Central memory CD8-positive, alpha-beta T cell (primary cell): ENCODE measurements at regions not wholly inside any gene's neighbourhood (a gene's known extent, or its start where the extent isn't known, plus 50 kb on each side); places are given as distances from the start of the nearest gene placed in this dataset.

Source experiments
- ATAC-seq: fragments of 150-1000 bp; cut with Tn5 transposase; replicated peaks from 2 replicates; pipeline ENCODE4 v1.10.0; 2022; ENCODE audit warnings: mild to moderate bottlenecking, moderate FRiP score, moderate number of reproducible peaks; ENCODE audit not compliant: poor library complexity, severe bottlenecking; ENCODE audit errors: extremely low read depth
- DNase-seq, 2 donors: peaks; one replicate each; pipeline ENCODE4 v3.0.0; 2021; ENCODE audit warnings: low spot score in 2 of 2
- H3K27ac Mint-ChIP-seq: one replicate; pipeline ENCODE4 v1.8.0; 2022; ENCODE audit warnings: low read depth, mild to moderate bottlenecking, moderate library complexity, mixed read lengths
- H3K27me3 Mint-ChIP-seq: one replicate; pipeline ENCODE4 v1.8.0; 2022; ENCODE audit warnings: mixed read lengths
- H3K36me3 Mint-ChIP-seq: one replicate; pipeline ENCODE4 v1.8.0; 2022; ENCODE audit warnings: mild to moderate bottlenecking, moderate library complexity, mixed read lengths; ENCODE audit not compliant: insufficient read depth
- H3K4me1 Mint-ChIP-seq: one replicate; pipeline ENCODE4 v1.8.0; 2022; ENCODE audit warnings: mixed read lengths
- H3K4me3 Mint-ChIP-seq: one replicate; pipeline ENCODE4 v1.8.0; 2022; ENCODE audit warnings: mild to moderate bottlenecking, moderate library complexity, mixed read lengths
- H3K9me3 Mint-ChIP-seq: one replicate; pipeline ENCODE4 v1.8.0; 2022; ENCODE audit warnings: mixed read lengths

GRCh38 chr2:146173934-146174333 lies 1654.0 kb upstream of the ZEB2 start:
- no peak overlapping the region for H3K4me3 Mint-ChIP-seq
- H3K27me3 Mint-ChIP-seq, result no peaks in the 10 kb centered on the region
- no peaks in the 10 kb centered on the region for H3K36me3 Mint-ChIP-seq
- DNase-seq (no peak), ATAC-seq (no peak)
- H3K27ac Mint-ChIP-seq, result no peak overlapping the region
- no peaks in the 10 kb centered on the region for H3K4me1 Mint-ChIP-seq
- H3K9me3 Mint-ChIP-seq, result peaks cover 6% of the 10 kb centered on the region

- Mint-ChIP-seq H3K4me1 (no peaks in the 10 kb centered on the region), H3K36me3 (no peaks in the 10 kb centered on the region)
These were observed 1641.5 kb upstream of the ZEB2 start for GRCh38 chr2:146161256-146161882.

GRCh38 chr2:146158072-146158674 lies 1638.3 kb upstream of the ZEB2 start:
- H3K4me1 Mint-ChIP-seq, result no peaks in the 10 kb centered on the region
- no peak overlapping the region for H3K4me3 Mint-ChIP-seq
- H3K9me3 Mint-ChIP-seq, result no peaks in the 10 kb centered on the region
- H3K27me3 Mint-ChIP-seq, result no peaks in the 10 kb centered on the region
- no peaks in the 10 kb centered on the region for H3K36me3 Mint-ChIP-seq
- H3K27ac Mint-ChIP-seq, result no peak overlapping the region
- no peak for DNase-seq
- no peak for ATAC-seq

More at GRCh38 chr2:146161256-146161882, 1641.5 kb upstream of the ZEB2 start:
- DNase-seq (no peak), ATAC-seq (no peak)
- Mint-ChIP-seq H3K4me3 (no peak overlapping the region), H3K9me3 (no peaks in the 10 kb centered on the region), H3K27me3 (no peaks in the 10 kb centered on the region), H3K27ac (no peak overlapping the region)

- ATAC-seq (no peak), DNase-seq (no peak)
- no peaks in the 10 kb centered on the region for H3K36me3 Mint-ChIP-seq
- H3K9me3 Mint-ChIP-seq, result peaks cover 16% of the 10 kb centered on the region
- no peak overlapping the region for H3K4me3 Mint-ChIP-seq
- H3K4me1 Mint-ChIP-seq, result no peaks in the 10 kb centered on the region
- no peak overlapping the region for H3K27ac Mint-ChIP-seq
- H3K27me3 Mint-ChIP-seq, result no peaks in the 10 kb centered on the region
These were observed 1627.6 kb upstream of the ZEB2 start for GRCh38 chr2:146147448-146148012.

GRCh38 chr2:146143971-146144370 lies 1624.1 kb upstream of the ZEB2 start:
- Mint-ChIP-seq H3K4me1 (no peaks in the 10 kb centered on the region), H3K27ac (no peak overlapping the region), H3K36me3 (no peaks in the 10 kb centered on the region), H3K4me3 (no peak overlapping the region), H3K27me3 (no peaks in the 10 kb centered on the region), H3K9me3 (peaks cover 16% of the 10 kb centered on the region)
- no peak for ATAC-seq
- no peak for DNase-seq

- H3K27me3 Mint-ChIP-seq, result no peaks in the 10 kb centered on the region
- DNase-seq (no peak), ATAC-seq (no peak)
- H3K27ac Mint-ChIP-seq, result no peak overlapping the region
- no peak overlapping the region for H3K4me3 Mint-ChIP-seq
- H3K4me1 Mint-ChIP-seq, result no peaks in the 10 kb centered on the region
- peaks cover 5% of the 10 kb centered on the region for H3K9me3 Mint-ChIP-seq
- no peaks in the 10 kb centered on the region for H3K36me3 Mint-ChIP-seq
These were observed 1618.9 kb upstream of the ZEB2 start for GRCh38 chr2:146138820-146139219.

- Mint-ChIP-seq H3K27me3 (no peaks in the 10 kb centered on the region), H3K9me3 (peaks cover 17% of the 10 kb centered on the region), H3K36me3 (no peaks in the 10 kb centered on the region), H3K27ac (no peak overlapping the region), H3K4me1 (no peaks in the 10 kb centered on the region), H3K4me3 (no peak overlapping the region)
- DNase-seq, result no peak
- ATAC-seq, result no peak
These were observed 1615.3 kb upstream of the ZEB2 start for GRCh38 chr2:146135245-146135644.

GRCh38 chr2:146131785-146132184 lies 1611.9 kb upstream of the ZEB2 start:
- no peaks in the 10 kb centered on the region for H3K4me1 Mint-ChIP-seq
- no peaks in the 10 kb centered on the region for H3K36me3 Mint-ChIP-seq
- DNase-seq (no peak), ATAC-seq (no peak)
- H3K9me3 Mint-ChIP-seq, result peaks cover 17% of the 10 kb centered on the region
- H3K27me3 Mint-ChIP-seq, result no peaks in the 10 kb centered on the region
- H3K4me3 Mint-ChIP-seq, result no peak overlapping the region
- no peak overlapping the region for H3K27ac Mint-ChIP-seq

GRCh38 chr2:146131048-146131447 lies 1611.1 kb upstream of the ZEB2 start:
- Mint-ChIP-seq H3K27ac (no peak overlapping the region), H3K4me1 (no peaks in the 10 kb centered on the region), H3K4me3 (no peak overlapping the region), H3K36me3 (no peaks in the 10 kb centered on the region), H3K9me3 (peaks cover 22% of the 10 kb centered on the region), H3K27me3 (no peaks in the 10 kb centered on the region)
- ATAC-seq (no peak), DNase-seq (no peak)

GRCh38 chr2:146130290-146130689 lies 1610.4 kb upstream of the ZEB2 start:
- Mint-ChIP-seq H3K9me3 (peaks cover 23% of the 10 kb centered on the region), H3K4me3 (no peak overlapping the region), H3K27me3 (no peaks in the 10 kb centered on the region), H3K4me1 (no peaks in the 10 kb centered on the region), H3K27ac (no peak overlapping the region), H3K36me3 (no peaks in the 10 kb centered on the region)
- ATAC-seq, result no peak
- DNase-seq, result no peak

- peaks cover 23% of the 10 kb centered on the region for H3K9me3 Mint-ChIP-seq
- no peak overlapping the region for H3K4me3 Mint-ChIP-seq
- no peak for ATAC-seq
- H3K36me3 Mint-ChIP-seq, result no peaks in the 10 kb centered on the region
- H3K27ac Mint-ChIP-seq, result no peak overlapping the region
- DNase-seq, result no peak
- no peaks in the 10 kb centered on the region for H3K27me3 Mint-ChIP-seq
- H3K4me1 Mint-ChIP-seq, result no peaks in the 10 kb centered on the region
These were observed 1609.3 kb upstream of the ZEB2 start for GRCh38 chr2:146129231-146129630.

GRCh38 chr2:146128216-146128615 lies 1608.3 kb upstream of the ZEB2 start:
- Mint-ChIP-seq H3K27me3 (no peaks in the 10 kb centered on the region), H3K4me1 (no peaks in the 10 kb centered on the region), H3K4me3 (no peak overlapping the region), H3K36me3 (no peaks in the 10 kb centered on the region), H3K27ac (no peak overlapping the region), H3K9me3 (peaks cover 22% of the 10 kb centered on the region)
- no peak for DNase-seq
- no peak for ATAC-seq

- DNase-seq, result no peak
- no peak for ATAC-seq
- no peaks in the 10 kb centered on the region for H3K36me3 Mint-ChIP-seq
- H3K4me1 Mint-ChIP-seq, result no peaks in the 10 kb centered on the region
- no peak overlapping the region for H3K4me3 Mint-ChIP-seq
- no peak overlapping the region for H3K27ac Mint-ChIP-seq
- no peaks in the 10 kb centered on the region for H3K27me3 Mint-ChIP-seq
- H3K9me3 Mint-ChIP-seq, result peaks cover 17% of the 10 kb centered on the region
These were observed 1605.6 kb upstream of the ZEB2 start for GRCh38 chr2:146125551-146125950.
